Activated CD8-positive, alpha-beta memory T cell treated with anti-CD3 and anti-CD28 coated beads, Interleukin-2, amount 50 U/mL, for 24 hours (primary cell): ENCODE measurements at regions not wholly inside any gene's neighbourhood (a gene's known extent, or its start where the extent isn't known, plus 50 kb on each side); places are given as distances from the start of the nearest gene placed in this dataset.

ENCODE experiments used
- DNase-seq: peaks from one replicate; pipeline ENCODE4 v3.0.0-alpha.2; 2020; ENCODE audit errors: extremely low read depth

- DNase-seq, result no peak
Observed at GRCh38 chr17:77458202-77459017, 317.6 kb downstream of the SEC14L1 start.

- DNase-seq, result no peak
Observed at GRCh38 chr17:77459018-77459755, 318.4 kb downstream of the SEC14L1 start.

- no peak for DNase-seq
Observed at GRCh38 chr17:77460514-77461046, 319.8 kb downstream of the SEC14L1 start.

GRCh38 chr17:77461277-77462057, 320.7 kb downstream of the SEC14L1 start:
- DNase-seq, result no peak

GRCh38 chr17:77462090-77462489, 321.3 kb downstream of the SEC14L1 start:
- no peak for DNase-seq

GRCh38 chr17:77462553-77463497, 322.1 kb downstream of the SEC14L1 start:
- no peak for DNase-seq

- no peak for DNase-seq
Observed at GRCh38 chr17:77464988-77465357, 324.2 kb downstream of the SEC14L1 start.

- no peak for DNase-seq
Observed at GRCh38 chr17:77465358-77466041, 324.7 kb downstream of the SEC14L1 start.

- no peak for DNase-seq
Observed at GRCh38 chr17:77466140-77466539, 325.4 kb downstream of the SEC14L1 start.

GRCh38 chr17:77466596-77467223, 325.9 kb downstream of the SEC14L1 start:
- DNase-seq, result no peak

GRCh38 chr17:77467521-77467920, 326.8 kb downstream of the SEC14L1 start:
- DNase-seq, result no peak

GRCh38 chr17:77468897-77469296, 328.1 kb downstream of the SEC14L1 start:
- no peak for DNase-seq

GRCh38 chr17:77470330-77470786, 329.6 kb downstream of the SEC14L1 start:
- DNase-seq, result no peak

GRCh38 chr17:77470800-77471733, 330.3 kb downstream of the SEC14L1 start:
- no peak for DNase-seq

GRCh38 chr17:77471984-77472461, 331.3 kb downstream of the SEC14L1 start:
- DNase-seq, result no peak

GRCh38 chr17:77472468-77473310, 331.9 kb downstream of the SEC14L1 start:
- DNase-seq, result no peak

GRCh38 chr17:77473615-77474226, 333.0 kb downstream of the SEC14L1 start:
- no peak for DNase-seq
